ENCODE measurements at regions not wholly inside any gene's neighbourhood (a gene's known extent, or its start where the extent isn't known, plus 50 kb on each side); places are given as distances from the start of the nearest gene placed in this dataset.

DNA sequence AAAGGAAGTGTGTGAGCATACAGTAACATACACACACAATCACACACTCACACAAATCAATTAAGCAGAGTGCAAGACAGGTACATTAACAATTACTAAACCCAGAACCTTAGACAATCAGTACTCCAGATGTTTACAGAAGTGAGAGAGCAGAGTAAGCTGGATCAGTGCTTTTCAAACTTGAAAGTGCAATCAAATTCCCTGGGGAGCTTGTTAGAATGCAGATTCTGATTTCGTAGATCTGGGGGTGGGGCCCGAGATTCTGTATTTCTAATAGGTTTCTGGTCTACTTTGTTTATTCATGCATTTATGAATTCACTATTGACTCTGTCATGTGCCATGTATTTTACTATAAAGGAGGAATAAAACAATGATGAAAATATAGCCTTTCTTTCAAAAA is 179.6 kb upstream of the PHYHIPL start:
- DNase-seq (ENCODE audit: low read depth), result no peak

DNA sequence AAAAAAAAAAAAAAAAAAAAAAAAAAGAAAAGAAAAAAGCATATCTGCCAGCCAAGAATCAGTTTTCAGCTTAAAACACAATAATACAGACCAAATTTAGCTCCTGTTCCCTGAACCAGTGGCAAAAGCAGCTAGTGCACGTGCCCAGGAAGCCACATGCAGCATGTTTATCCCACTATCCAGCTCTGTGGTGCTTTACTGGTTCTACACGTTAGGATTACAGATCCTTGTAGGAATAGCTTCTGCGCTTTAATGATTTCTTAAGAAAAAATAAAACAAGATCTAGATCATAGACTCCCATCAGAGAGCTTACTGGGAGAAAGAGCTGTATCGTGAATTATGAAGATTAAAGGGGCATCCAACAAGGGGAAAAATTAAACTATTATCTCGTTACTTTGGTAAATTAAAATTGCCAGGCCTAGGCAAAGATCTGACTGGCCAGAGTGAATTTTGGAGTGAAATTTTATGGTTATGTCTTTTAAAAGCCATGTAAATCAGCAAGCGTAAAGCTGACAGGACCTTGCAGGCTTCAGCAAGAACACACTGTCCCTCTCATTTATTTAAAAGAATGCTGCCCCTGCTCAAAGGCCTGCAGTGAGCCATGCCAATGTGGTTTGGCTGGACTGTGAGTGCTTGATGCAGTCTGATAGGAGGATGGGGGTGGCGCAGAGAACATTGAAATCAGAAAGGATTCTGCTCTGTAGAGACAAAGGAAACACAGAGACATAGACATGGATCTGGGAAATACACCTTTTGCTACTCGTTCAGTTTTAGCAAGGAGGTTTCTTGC is 177.3 kb upstream of the PHYHIPL start:
- DNase-seq (ENCODE audit: low read depth), result no peak

DNA sequence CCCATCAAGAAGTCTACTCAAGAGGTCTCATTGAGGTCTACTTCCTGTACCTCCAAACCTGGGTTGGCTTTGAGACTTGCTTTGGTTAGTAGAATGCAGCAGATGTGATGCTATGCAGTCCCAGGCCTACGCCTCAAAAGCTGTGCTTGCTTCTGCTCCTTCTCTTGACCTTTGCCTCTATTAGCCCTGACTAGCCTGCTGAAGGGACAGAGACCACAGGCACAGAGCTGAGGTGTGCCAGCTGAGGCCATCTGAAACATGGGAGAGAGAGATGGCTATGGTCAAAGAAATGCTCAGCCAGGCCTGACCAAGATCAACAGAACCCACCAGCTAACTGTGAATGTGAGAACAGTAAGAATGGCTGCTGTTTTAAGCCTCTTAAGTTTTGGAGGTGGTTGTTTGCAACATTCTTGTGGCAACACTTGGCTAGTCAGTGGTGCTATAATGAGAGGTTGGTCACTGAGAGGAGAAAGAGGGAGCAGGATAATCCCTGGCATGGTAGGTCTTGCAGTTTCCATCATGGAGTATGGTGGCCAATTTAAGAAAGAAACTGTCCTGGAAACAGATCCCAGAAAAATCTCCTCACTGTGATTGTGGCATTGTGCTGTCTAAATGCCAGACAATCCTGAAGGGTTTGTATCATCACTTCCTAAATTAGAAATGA is 176.1 kb upstream of the PHYHIPL start:
- DNase-seq (ENCODE audit: low read depth), result no peak

DNA sequence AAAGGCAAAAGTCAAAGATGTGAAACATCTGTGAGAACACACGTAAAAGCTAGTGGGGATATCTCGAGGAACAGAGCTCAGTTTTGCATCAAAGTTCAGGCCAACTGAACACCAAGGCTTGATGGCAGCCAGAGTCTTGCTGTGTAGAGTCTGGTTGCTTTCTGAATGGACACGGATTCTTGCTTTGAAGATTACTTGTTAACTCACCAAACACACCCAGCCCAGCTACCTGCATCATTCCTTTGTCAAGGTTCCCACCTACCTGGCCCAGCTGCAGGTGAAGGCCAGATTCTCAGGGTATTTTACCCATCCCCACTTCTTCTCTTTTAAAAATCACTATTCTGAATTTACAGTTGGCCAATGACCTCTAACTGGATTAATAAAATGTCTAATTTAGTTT is 174.4 kb upstream of the PHYHIPL start:
- DNase-seq (ENCODE audit: low read depth), result no peak

DNA sequence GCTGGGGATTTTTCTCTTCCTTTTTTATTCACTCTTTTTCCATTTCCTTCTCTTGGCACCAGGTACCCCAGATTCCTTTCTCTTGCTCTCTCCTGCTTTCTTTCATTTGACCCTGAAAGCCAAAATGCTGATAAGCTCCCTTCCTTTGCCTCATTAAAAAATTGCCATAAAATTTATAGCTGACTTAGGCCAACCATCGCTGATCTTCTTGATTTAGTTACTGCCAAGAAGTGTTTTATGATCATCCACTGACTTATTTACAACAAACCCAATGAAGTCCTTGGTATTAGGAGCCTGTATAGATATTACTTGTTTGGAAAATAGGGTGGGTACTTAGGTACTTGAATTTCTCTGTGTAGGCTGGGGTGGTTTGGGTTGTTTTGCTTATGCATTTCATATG is 173.2 kb upstream of the PHYHIPL start:
- DNase-seq (ENCODE audit: low read depth), result no peak

DNA sequence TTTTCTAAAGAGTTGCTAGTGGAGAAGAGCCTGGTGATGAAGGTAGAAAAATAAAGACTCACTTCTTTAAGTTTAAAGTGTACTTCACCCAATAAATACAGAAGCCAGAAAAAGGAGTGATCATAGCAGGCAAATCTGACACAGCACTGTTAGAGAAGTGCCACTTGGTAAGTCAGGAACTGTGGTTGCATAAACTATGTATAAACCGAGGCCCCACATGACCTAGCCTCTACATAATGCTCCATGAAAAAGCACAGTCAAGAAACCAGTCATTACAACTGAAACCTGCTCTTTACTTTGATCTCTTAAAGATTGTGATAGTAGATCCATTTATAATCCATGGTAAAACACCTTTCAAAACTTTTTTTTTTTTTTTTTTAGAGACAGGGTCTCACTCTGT is 172.1 kb upstream of the PHYHIPL start:
- no peak for DNase-seq (ENCODE audit: low read depth)

DNA sequence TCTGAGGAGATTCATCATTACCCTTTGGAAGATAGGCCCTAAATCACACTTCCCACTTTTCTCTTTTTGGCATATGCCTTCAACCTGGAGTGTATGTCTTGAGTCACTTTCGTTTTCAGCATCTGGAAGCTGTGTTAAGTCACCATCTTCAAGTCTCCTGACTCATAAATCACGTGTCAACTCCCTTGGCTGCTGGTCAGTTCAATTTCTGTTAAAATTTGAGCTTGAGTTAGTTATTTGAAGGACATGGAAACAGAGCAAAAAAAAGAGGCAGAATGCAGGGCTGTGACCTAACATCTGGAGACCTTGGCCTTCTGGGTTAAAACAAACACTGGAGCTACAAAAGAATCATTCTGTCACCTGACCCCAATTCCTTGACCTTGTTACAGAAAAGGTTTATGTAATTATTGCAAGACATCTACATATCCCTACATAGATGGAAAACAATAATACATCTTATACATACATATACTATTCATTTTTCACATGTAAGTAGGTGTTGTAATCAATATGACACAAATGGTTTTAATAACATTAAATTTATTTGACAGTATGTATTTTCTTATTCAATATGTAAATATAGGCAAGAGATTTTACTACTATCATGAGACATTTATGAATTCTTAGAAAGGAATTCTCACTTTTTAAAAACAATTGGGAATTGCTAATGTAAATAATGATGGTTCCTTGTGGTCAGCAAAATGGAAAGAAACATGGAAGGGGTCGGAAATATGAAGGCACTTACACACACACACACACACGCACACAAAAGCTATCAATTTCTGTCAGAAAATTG is 169.7 kb upstream of the PHYHIPL start:
- DNase-seq (ENCODE audit: low read depth), result peak; percentile 64

DNA sequence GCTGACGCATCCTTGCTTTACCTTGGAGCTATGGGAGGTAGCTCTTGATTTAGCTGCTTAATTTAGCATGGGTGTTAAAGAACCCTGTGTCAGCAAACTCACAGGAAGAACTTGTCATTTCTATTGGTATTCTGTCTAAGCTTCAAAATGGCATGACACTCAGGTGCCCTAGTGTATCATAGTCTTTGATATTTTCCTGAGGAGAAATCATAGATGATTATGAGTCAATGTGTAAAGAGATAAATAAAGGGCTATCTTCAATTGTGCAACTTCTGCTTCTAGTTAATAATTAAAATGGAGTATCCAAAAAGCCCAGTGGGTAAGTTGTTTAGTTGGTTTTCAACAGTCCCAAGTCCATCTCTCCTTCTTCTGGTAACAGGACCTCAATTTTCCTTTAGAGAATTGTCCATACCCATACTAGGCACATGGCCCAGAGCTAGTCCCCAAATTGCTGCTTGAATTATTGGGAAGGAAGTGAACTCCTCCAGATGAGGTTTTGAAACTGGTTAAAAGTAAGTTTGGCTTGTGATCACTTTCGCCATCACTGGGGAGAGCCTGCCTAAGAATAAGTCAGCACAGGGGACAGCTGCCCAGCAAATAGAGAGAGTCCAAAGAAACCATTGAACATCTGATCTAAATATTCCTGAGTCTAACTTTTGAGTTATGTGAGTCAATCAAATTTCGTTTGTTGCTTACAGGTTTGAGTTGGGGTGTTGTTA is 169.0 kb upstream of the PHYHIPL start:
- DNase-seq (ENCODE audit: low read depth), result no peak

DNA sequence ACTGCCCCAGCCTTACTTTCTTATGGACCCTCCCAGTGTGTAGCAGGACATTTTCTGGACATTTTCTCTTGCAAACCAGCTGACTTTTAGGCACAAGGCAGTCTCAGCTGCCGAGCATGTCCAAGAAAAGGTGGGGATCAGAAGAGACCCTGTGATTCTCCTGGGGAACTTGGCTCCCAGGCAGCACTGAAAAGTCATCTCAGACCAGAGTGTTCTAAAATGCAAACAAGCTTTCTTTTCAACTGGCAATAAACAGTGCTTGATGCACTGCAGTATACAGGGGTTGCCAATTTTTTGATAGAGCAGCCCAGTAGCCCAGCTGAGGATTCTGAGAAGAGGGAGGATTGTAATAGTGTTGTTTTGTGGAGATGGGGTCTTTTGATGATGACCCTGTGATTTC is 168.0 kb upstream of the PHYHIPL start:
- no peak for DNase-seq (ENCODE audit: low read depth)

DNA sequence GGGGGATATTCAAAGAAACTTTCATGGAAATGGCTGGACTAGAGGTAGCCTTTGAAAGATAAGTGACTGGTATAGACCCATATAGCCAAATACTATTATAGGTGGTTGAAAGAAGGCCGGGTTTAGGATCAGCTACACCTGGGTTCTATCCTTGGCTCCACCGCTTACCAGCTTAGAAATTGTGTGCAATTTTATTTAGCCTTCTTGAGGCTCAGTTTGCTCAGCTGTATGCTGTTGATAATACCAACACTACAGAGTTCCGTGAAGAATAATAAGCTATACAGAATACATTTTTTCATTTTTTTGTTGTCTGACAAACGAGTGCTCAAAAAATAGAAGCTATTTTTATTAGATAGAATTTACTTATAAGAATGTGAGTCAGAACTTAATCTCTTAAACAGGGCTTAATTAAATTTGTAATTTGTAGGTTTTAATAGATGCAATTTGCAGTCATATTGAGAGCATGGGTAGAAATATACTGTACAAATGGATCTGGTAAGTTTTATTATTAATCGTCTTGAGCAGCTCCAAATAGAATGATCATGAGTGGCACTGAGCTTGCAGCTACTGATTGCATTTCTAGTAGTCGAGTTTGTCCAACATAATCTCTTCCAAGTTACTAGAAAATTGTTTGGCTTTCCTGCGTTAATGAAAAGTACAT is 164.3 kb upstream of the PHYHIPL start:
- no peak for DNase-seq (ENCODE audit: low read depth)

DNA sequence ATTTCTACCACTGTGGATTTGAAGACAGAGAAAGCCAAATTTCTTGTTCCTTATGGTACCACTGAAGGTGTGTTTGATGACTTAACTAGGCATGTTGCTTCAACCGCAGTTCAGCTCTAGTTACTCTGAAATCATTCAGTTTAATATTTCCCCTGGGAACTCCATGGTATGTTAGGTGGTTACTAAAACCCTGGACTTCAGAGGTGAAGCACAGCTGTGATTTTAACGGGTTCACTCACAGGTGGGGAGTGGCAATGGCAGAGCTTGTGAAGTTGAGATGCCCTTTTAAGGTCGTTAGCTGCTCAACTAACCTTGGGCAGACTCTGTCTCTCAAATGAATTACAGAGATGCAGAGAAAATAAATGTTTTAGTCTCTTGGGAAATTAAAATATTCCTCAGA is 163.6 kb upstream of the PHYHIPL start:
- DNase-seq (ENCODE audit: low read depth), result no peak

DNA sequence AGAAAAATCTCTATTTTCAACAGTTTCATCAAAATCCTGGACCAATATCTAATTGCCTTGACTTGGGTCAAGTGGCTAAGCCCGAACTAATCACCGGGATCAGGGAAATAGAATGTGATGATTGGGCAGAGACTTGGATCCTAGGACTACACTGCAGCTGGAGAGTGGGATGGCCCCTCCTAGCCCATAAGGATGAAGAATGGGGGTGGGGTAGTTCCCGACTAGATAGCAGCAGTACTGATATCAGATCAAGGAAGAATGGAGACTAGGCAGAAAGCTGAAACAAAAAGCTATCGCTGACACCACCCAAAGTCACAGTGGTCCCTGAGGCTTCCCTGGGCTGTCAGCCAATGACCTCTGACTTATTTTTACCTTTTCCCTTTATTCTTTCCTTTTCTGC is 160.4 kb upstream of the PHYHIPL start:
- DNase-seq (ENCODE audit: low read depth), result no peak

DNA sequence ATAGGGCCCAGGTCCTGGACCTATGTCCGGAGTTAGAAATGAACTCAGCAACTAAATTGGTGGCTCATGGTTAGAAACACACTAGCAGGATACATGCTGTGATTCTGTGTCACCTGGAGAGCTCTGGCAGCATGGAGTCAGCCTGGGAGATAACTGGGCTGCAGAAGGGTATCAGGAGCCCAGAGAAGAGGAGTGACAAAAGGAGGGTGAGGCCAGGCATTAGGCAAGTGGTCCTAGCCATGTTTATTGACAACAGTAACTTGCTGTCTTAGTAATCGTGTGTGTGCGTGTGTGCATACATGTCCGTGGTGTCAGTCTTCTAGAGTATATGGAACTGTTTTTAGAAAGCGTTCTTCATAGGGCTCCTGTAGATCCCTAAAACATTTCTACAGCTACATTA is 157.5 kb upstream of the PHYHIPL start:
- DNase-seq (ENCODE audit: low read depth), result no peak

DNA sequence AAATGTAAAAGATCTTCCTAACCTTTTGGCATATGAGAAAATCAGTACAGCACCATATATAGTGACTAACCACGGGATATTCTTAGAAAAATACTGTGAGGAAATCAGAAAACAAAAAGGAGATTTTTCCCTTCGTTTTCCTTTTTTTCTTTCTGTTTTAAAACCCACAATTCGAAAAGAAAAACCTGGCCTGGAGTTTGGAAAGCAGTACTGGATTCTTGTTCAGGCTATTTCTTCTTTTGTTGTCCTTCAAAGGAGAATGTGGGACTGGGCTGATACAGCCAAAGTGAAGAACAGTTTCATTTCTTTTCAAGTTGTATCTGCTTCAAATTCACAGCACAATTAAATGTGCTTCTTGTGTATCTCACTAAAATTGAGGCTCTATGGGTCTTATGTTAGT is 156.8 kb upstream of the PHYHIPL start:
- DNase-seq (ENCODE audit: low read depth), result no peak

DNA sequence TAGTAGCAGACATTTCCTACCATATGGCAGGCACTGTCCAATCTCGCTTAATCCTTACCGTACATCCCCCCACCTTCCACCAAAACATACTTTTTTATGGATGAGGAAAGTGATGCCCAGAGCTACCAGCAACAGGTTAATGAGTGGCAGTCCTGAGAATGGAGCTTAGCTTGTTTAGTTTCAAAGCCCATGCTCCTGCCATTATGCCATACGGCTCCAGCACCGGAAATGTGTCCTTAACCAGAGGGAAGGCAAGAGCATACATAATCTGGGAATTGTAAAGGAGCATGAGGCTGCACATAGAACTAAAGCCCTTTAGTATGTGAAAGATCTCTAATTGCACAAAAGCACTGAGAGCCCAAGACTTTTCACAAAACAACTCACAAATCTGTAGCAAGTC is 155.9 kb upstream of the PHYHIPL start:
- no peak for DNase-seq (ENCODE audit: low read depth)

DNA sequence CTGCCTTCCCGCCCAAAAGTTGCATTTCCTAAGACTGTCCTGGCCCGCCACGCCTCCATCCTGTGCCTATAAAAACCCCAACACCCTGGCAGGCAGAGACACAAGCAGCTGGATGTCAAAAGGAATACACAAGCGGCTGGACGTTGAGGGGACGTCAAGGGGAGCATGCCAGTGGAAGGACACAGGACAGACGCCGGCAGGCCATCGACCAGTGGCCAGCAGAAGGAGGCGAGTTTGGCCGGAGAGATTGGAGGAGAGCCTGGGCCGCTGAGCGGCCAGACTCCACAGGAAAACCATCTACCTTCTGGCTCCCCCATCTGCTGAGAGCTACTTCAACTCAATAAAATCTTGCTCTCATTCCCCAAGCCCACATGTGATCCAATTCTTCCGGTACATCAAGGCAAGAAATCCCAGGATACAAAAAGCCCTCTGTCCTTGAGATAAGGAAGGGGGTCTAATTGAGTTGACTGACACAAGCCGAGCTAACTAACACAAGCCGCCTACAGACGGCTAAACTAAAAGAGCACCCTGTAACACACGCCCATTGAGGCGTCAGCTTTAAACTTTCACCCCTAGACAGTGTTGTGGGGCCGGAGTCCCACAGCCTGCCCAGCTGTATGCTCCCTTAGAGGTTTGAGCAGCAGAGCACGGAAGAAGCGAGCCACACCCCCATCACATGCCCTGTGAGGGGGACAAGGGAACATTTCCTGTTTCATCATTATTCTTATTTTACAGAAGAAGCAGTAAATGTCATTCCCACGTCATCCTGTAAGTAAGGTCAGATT is 150.3 kb upstream of the PHYHIPL start:
- DNase-seq (ENCODE audit: low read depth), result no peak

DNA sequence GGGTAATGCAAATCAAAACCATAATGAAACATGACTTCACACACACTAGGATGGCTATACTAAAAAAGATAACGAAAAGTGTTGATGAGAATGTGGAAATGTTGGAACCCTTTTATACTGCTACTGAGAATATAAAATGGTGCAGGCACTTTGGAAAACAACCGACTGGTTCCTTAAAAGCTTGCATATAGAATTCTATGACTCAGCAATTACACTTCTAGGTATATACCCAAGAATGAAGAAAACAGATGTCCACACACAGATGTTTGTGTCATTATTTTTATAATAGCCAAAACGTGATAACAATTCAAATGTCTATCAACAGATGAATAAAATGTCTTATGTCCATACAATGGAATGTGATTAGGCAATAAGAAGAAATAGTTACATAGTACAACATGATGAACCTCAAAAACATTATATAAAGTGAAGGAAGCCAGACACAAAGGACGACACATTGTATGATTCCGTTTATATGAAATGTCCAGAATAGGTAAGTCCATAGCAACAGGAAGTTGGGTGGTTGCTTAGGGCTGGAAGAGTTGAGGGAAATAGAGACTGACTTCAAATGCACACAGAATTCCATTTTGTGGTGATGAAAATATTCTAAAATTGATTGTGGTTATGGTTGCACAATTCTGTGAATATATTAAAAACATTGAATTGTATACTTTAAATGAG is 148.3 kb upstream of the PHYHIPL start:
- peak; percentile 64 for DNase-seq (ENCODE audit: low read depth)

DNA sequence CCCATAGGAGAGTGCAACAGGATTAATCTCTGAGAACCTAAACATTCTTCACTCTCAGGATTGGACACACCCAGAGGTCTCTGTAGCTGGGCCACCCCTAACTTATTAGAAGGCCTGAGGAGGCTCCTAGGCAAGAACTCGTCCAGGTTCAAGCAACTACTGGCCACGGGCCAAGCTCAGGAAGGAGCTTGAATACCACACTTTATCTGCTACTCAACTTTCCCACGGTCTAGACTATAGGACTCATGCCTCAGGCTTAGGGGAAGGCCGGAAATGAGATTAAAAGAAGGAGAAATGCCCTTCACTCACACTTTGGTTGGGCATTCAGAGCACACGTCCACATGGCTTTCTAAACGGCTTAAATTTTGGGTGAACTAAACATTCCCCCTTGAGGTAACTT is 142.8 kb upstream of the PHYHIPL start:
- no peak for DNase-seq (ENCODE audit: low read depth)

DNA sequence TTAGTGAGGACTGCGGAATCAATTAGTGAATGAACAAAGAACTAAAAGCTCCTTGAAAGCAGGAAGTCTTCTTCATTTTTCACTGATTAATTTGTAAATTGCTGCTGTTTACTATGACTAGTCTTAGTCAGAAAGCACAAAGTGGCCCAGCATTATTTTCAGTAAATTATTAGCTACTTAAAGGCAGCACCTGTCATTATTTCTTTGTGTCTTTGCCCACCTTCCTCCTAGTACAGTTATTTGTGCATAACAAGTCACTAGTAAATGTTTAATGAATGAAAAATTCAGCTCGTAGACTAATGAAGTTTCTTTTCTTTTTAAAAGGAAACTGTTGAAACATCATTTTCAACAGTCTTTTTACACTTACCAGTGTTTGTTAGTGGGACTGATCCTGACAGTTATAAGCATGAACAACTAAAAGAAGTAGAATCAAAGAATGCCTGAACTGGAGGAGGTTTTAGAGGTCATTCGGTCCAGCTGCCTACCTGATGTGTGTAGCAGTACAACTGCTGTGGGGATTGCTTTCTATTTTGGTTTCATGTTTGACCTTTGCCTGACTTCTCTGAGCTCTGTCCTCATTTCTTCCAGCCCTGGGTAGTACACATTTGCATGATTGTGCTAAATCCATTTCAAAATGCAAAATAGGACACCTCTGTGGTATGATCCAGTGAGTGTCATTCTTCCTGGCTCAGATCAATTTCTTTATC is 140.0 kb upstream of the PHYHIPL start:
- no peak for DNase-seq (ENCODE audit: low read depth)

DNA sequence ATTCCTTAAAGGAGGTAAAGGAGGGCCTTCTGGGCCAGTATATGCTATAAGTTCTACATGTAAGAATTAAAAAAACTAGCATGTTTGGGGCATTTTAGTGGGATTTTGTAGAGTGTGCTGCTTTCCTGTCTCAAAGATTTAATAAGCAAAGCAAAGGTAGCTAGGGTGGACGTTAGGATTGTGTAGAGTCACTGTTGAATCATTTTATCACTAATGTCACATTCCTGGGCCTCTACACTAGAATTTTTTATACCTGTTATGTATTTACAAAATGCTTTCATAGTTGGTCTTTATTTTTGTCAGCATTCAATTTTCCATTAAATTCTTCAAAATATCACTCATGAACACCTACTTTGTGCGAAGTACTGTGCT is 139.4 kb upstream of the PHYHIPL start:
- no peak for DNase-seq (ENCODE audit: low read depth)

Measured in HS-5 (cell line).